HG03196 (cell line): ENCODE measurements at regions not wholly inside any gene's neighbourhood (a gene's known extent, or its start where the extent isn't known, plus 50 kb on each side); places are given as distances from the start of the nearest gene placed in this dataset.

Experiments used
- ATAC-seq: cut with Tn5 transposase; IDR thresholded peaks from one replicate; pipeline ENCODE4 v1.9.1; 2021; ENCODE audit not compliant: unreplicated experiment

GRCh38 chr3:175898194-175898593, 1039.1 kb downstream of the NAALADL2 start:
- ATAC-seq: no peak

- ATAC-seq: no peak
These were observed 1037.5 kb downstream of the NAALADL2 start for GRCh38 chr3:175896655-175897054.

GRCh38 chr3:175895731-175896130, 1036.6 kb downstream of the NAALADL2 start:
- no peak for ATAC-seq

- ATAC-seq: no peak
These were observed 1034.4 kb downstream of the NAALADL2 start for GRCh38 chr3:175893566-175893965.

- ATAC-seq: no peak
These were observed 1030.9 kb downstream of the NAALADL2 start for GRCh38 chr3:175890066-175890465.

- no peak for ATAC-seq
These were observed 1026.2 kb downstream of the NAALADL2 start for GRCh38 chr3:175885231-175885766.

- no peak for ATAC-seq
These were observed 1020.3 kb downstream of the NAALADL2 start for GRCh38 chr3:175879417-175879816.

GRCh38 chr3:175869404-175869803, 1010.3 kb downstream of the NAALADL2 start:
- ATAC-seq: no peak

- no peak for ATAC-seq
These were observed 1009.5 kb downstream of the NAALADL2 start for GRCh38 chr3:175868626-175869025.

GRCh38 chr3:175865724-175866123, 1006.6 kb downstream of the NAALADL2 start:
- no peak for ATAC-seq

- no peak for ATAC-seq
These were observed 1002.8 kb downstream of the NAALADL2 start for GRCh38 chr3:175861916-175862315.
